CD4-positive, alpha-beta T cell treated with Interleukin-6 for 4 hours (primary cell): ENCODE measurements at regions not wholly inside any gene's neighbourhood (a gene's known extent, or its start where the extent isn't known, plus 50 kb on each side); places are given as distances from the start of the nearest gene placed in this dataset.
A peak's percentile ranks its signal among the peaks of the same experiment; 100 is the strongest.

Experiments used
- DNase-seq: peaks from one replicate; pipeline ENCODE4 v3.0.0-alpha.2; 2020; ENCODE audit warnings: mixed read lengths

GRCh38 chr6:167049275-167049674 lies 50.1 kb downstream of the CEP43 start:
- DNase-seq = no peak

- DNase-seq = no peak
These were observed 51.7 kb downstream of the CEP43 start for GRCh38 chr6:167050903-167051302.

GRCh38 chr6:167053895-167054530 lies 54.8 kb downstream of the CEP43 start:
- no peak for DNase-seq

GRCh38 chr6:167054987-167055386 lies 55.8 kb downstream of the CEP43 start:
- peak; percentile 12 for DNase-seq

- DNase-seq = peak; percentile 28
These were observed 57.2 kb downstream of the CEP43 start for GRCh38 chr6:167056370-167056769.

GRCh38 chr6:167058261-167058660 lies 59.1 kb downstream of the CEP43 start:
- no peak for DNase-seq
